WTC11 (cell line): ENCODE measurements at regions not wholly inside any gene's neighbourhood (a gene's known extent, or its start where the extent isn't known, plus 50 kb on each side); places are given as distances from the start of the nearest gene placed in this dataset.

Source experiments
- CTCF ChIP-seq: fragments of 200-600 bp; IDR thresholded peaks from 2 replicates; pipeline ENCODE4 v1.8.0; 2022; ENCODE audit warnings: antibody characterized with exemption
- FOXP4 ChIP-seq: sonication (generic); formaldehyde crosslinking; IDR thresholded peaks from 2 replicates; pipeline ENCODE4 v1.8.0; 2022; ENCODE audit warnings: mild to moderate bottlenecking, missing genetic modification reagents
- IRF2 ChIP-seq: sonication (generic); formaldehyde crosslinking; IDR thresholded peaks from 2 replicates; pipeline ENCODE4 v1.8.0; 2022; ENCODE audit warnings: low read depth, missing genetic modification reagents, borderline replicate concordance
- MAX ChIP-seq: sonication (generic); formaldehyde crosslinking; IDR thresholded peaks from 2 replicates; pipeline ENCODE4 v1.8.0; 2022; ENCODE audit warnings: mild to moderate bottlenecking, missing genetic modification reagents
- TCF7 ChIP-seq: sonication (generic); formaldehyde crosslinking; IDR thresholded peaks from 2 replicates; pipeline ENCODE4 v1.8.0; 2022; ENCODE audit warnings: mild to moderate bottlenecking, low read depth, missing genetic modification reagents, moderate library complexity
- ZNF138 ChIP-seq: sonication (generic); formaldehyde crosslinking; conservative IDR thresholded peaks from 2 replicates; pipeline ENCODE4 v1.8.1; 2022; ENCODE audit warnings: mild to moderate bottlenecking, moderate library complexity, missing genetic modification reagents
- ZNF281 ChIP-seq: sonication (generic); formaldehyde crosslinking; IDR thresholded peaks from 2 replicates; pipeline ENCODE4 v1.8.0; 2023; ENCODE audit warnings: mild to moderate bottlenecking, missing genetic modification reagents

- no peak for TF ChIP-seq ZNF281 (CRISPR knock-in tag)
- no peak for TF ChIP-seq IRF2 (CRISPR knock-in tag)
- TF ChIP-seq ZNF138 (CRISPR knock-in tag), result no peak
- TF ChIP-seq CTCF, result no peak
- TF ChIP-seq FOXP4 (CRISPR knock-in tag), result no peak
- TF ChIP-seq TCF7, result no peak
- TF ChIP-seq MAX (CRISPR knock-in tag), result no peak
Observed at GRCh38 chr12:131389054-131390013, 321.6 kb upstream of the SFSWAP start.
